A673 (cell line): ENCODE measurements at regions not wholly inside any gene's neighbourhood (a gene's known extent, or its start where the extent isn't known, plus 50 kb on each side); places are given as distances from the start of the nearest gene placed in this dataset.
"Not testable (repeated sequence)": the region's sequence is repeated elsewhere in the genome, so short reads cannot be mapped to it uniquely, and the experiment has no call there.

Experiments used
- BruUV-seq: library from RNA; stranded (reverse); fragments of 400-500 nt; replicated peaks from 2 replicates; lab custom pipeline; 2021; lab: Mats Ljungman, UMichigan
- CTCF ChIA-PET: fragments of 300-600 bp; sonication (Branson Sonifier 250); formaldehyde crosslinking; loops from one replicate; lab custom pipeline; 2022; ENCODE audit warnings: antibody characterized with exemption; lab: Charles Lee
- POLR2A ChIA-PET: fragments of 300-600 bp; sonication (Branson Sonifier 250); formaldehyde crosslinking; loops from one replicate; lab custom pipeline; 2022; ENCODE audit warnings: antibody characterized with exemption; ENCODE audit not compliant: low non-redundant PET; lab: Charles Lee
- DNase-seq: peaks from one replicate; pipeline ENCODE4 v3.0.0-alpha.2; 2015; ENCODE audit warnings: low spot score
- H3K27ac ChIP-seq: fragments of 200-600 bp; sonication (generic); 2 replicates; pipeline ENCODE4 v1.5.1; 2016; ENCODE audit warnings: mixed run types, low read depth, mild to moderate bottlenecking, mixed read lengths, antibody characterized with exemption, low read length; ENCODE audit not compliant: poor library complexity, severe bottlenecking
- H3K27me3 ChIP-seq: fragments of 200-600 bp; sonication (generic); replicated peaks from 2 replicates; pipeline ENCODE4 v1.6.1; 2017; ENCODE audit warnings: mixed run types, low read depth, mild to moderate bottlenecking, mixed read lengths, antibody characterized with exemption, low read length; ENCODE audit not compliant: insufficient read depth, poor library complexity
- H3K36me3 ChIP-seq: fragments of 200-600 bp; sonication (generic); 2 replicates; pipeline ENCODE4 v1.6.1; 2016; ENCODE audit warnings: mixed run types, mild to moderate bottlenecking, mixed read lengths, antibody characterized with exemption, low read length; ENCODE audit not compliant: insufficient read depth, poor library complexity, severe bottlenecking
- H3K4me1 ChIP-seq: fragments of 200-600 bp; sonication (generic); 2 replicates; pipeline ENCODE4 v1.6.1; 2017; ENCODE audit warnings: mixed run types, mild to moderate bottlenecking, mixed read lengths, antibody characterized with exemption, low read length; ENCODE audit not compliant: insufficient read depth, poor library complexity, severe bottlenecking
- H3K4me3 ChIP-seq: fragments of 200-600 bp; sonication (generic); 2 replicates; pipeline ENCODE4 v1.5.1; 2016; ENCODE audit warnings: low read depth, mixed run types, mild to moderate bottlenecking, mixed read lengths, low read length; ENCODE audit not compliant: poor library complexity, severe bottlenecking
- H3K9me3 ChIP-seq: fragments of 200-600 bp; sonication (generic); 2 replicates; pipeline ENCODE4 v1.6.1; 2016; ENCODE audit warnings: mixed run types, low read depth, mild to moderate bottlenecking, mixed read lengths, antibody characterized with exemption, low read length; ENCODE audit not compliant: poor library complexity, severe bottlenecking
- intact Hi-C: fragments of 100-400 bp; cut with micrococcal nuclease; formaldehyde crosslinking; loops from one replicate; pipeline ENCODE4 v1.10.0; 2022; ENCODE audit not compliant: unreplicated experiment

DNA sequence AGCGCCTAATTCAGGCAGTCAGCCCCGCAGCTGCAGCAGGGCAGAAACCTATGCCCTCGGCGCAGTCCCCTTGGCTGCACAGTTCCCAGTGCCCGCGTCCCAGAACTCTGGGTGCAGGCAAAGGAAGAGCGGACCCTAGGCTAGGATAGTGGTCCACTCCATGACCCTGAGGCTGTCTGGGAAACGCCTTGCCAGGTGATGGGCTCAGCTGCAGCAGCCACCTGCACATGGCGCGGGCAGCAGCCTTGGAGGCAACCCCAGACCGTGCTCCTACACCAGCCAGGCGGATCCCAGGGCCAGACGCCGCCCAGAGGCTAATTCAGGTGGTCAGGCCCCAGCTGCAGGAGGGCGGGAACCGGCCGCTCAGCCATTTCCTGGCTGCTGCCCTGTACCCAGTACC lies 83.0 kb downstream of the POTEC start:
- intact Hi-C loops = not testable (repeated sequence)

DNA sequence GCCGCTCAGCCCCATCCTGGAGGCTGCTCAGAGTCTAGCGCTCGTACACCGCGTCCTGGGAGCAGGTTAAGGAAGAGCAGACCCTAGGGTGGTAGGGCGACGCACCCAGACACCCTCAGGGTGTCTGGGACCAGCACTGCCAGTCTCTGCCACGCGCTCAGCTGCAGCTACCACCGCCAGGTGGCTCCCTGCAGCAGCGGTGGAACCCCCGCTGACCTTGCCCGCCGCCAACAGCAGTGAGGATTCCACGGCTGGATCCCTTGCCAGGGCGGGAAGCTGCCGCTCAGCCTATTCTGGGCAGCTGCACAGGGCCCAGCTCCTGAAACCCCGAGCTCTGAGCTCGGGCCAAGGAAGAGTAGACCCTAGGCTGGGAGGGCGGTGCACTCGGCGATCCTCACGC lies 83.6 kb downstream of the POTEC start:
- BruUV-seq, H3K4me3 ChIP-seq, DNase-seq, POLR2A ChIA-PET, H3K4me1 ChIP-seq, H3K9me3 ChIP-seq, H3K27ac ChIP-seq, H3K27me3 ChIP-seq, CTCF ChIA-PET, intact Hi-C loops, H3K36me3 ChIP-seq: not testable (repeated sequence)

More for the DNA sequence above, 83.0 kb downstream of the POTEC start:
- POLR2A ChIA-PET, BruUV-seq, H3K4me1 ChIP-seq, H3K4me3 ChIP-seq, H3K36me3 ChIP-seq, H3K27me3 ChIP-seq, H3K27ac ChIP-seq, H3K9me3 ChIP-seq, DNase-seq, CTCF ChIA-PET: not testable (repeated sequence)

DNA sequence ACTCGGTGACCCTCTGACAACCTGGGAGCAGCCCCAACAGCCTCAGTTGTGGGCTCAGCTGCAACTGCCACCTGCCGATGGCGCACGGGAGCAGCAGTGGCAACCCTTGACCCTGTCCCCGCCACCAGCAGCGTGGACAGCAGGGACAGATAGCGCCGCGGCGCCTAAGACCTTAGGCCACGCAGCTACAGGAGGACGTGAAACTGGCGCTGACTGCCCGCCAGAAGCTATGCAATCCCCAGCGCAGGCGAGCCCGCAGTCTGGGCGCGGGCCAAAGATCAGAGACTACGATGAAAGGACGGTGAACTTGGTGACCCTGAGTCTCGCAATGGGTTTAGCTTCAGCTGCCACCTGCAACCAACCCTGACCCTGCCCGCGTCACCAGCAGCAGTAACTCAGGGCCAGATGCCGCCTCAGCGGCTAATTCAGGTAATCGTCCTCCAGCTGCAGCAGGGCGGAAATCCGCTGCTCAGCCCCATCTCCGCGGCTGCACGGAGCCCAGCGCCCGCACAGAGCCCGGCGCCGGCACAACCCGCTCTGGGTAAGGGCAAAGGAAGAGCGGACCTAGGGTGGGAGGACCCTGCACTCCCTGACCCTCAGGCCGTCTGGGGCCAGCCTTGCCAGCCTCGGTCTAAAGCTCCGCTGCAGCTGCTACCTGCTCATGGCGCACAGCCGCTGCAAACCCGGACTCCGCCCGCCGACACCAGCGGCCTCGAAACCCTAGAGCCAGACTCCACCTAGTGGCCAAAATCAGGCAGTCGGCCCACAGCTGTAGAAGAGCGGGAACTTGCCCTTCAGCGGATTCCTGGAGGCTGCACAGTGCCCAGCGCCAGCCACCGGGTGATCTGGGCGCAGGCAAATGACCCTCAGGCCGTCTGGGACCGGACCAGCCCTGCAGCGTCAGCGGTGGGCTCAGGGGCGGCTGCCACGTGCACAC lies 85.1 kb downstream of the POTEC start:
- CTCF ChIA-PET, H3K9me3 ChIP-seq, H3K36me3 ChIP-seq, H3K27me3 ChIP-seq, H3K27ac ChIP-seq, POLR2A ChIA-PET, BruUV-seq, H3K4me3 ChIP-seq, DNase-seq, intact Hi-C loops, H3K4me1 ChIP-seq: not testable (repeated sequence)

DNA sequence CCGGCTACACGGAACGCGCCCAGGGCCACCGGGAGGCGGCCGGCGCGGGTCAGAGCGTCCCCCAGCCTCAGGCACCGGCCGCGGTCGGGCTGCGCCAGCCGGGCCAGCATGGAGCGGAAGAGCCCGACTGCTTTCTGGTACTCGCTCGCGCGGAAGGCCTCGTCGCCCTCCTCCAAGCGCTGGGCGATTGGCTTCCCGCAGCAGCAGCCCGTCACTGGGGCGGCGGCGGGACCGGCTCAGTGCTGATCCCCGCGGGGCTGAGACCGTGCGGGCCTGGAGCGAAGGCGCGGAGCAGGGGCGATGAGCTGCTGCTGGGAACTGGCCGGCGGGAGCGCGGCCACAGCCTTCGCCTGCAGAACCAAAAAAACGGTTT lies 92.8 kb downstream of the POTEC start:
- BruUV-seq, H3K36me3 ChIP-seq, H3K9me3 ChIP-seq, DNase-seq, POLR2A ChIA-PET, H3K4me3 ChIP-seq, H3K27ac ChIP-seq, intact Hi-C loops, H3K27me3 ChIP-seq, CTCF ChIA-PET, H3K4me1 ChIP-seq: not testable (repeated sequence)

DNA sequence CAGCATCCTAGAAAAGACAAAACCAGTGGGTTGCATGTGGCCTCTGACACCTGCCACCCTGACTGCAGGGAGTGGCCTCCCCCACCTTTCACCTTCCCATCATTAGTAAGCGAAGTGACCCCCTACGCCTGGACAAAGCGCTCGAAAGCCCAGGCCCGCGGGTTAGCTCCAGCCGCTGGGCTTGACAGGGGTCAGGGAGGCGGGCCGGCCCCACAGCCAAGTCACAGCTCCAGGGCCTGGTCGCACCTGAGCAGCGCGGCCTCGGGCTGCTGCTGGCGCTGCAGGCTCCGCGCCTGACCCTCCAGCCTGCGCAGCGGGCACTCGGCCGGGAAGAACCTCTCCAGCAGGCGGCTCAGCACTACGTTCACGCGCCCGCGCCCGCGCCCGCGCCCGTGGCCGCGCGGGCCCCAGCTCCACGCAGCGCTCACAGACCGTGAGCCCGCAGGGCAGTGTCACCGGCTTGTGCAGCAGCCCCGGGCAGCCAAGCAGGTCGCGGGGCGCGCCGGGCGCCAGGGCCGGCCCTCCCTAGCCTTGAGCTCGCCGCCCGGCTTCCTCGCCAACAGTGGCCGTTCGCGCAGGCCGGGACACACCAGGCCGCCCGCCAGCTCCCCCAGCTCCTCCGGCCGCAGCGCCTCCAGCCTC lies 93.3 kb downstream of the POTEC start:
- H3K36me3 ChIP-seq, H3K27ac ChIP-seq, H3K4me1 ChIP-seq, CTCF ChIA-PET, POLR2A ChIA-PET, H3K4me3 ChIP-seq, H3K27me3 ChIP-seq, BruUV-seq, H3K9me3 ChIP-seq, intact Hi-C loops, DNase-seq: not testable (repeated sequence)

DNA sequence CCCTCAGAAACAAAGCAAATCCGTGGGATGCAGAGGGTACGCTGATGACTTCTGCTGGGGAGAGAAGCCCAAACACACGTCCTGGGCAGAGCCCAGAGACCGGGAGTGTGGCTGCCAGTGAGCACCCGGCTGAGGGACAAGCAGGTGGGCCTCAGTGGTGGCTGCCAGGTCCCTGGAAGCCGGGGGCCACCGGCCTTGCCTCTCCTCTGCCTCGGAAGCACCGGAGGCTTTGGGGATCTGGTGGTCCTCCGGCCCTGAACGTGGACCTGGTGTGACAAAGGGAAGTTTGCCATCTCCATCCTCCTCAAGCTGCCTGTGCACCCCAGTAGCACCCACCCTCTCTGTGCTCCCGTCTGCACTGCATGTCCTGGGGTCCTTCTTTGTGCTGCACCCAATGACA lies 94.3 kb downstream of the POTEC start:
- DNase-seq, POLR2A ChIA-PET, H3K4me1 ChIP-seq, H3K27me3 ChIP-seq, H3K4me3 ChIP-seq, CTCF ChIA-PET, H3K27ac ChIP-seq, intact Hi-C loops, H3K36me3 ChIP-seq, H3K9me3 ChIP-seq, BruUV-seq: not testable (repeated sequence)

DNA sequence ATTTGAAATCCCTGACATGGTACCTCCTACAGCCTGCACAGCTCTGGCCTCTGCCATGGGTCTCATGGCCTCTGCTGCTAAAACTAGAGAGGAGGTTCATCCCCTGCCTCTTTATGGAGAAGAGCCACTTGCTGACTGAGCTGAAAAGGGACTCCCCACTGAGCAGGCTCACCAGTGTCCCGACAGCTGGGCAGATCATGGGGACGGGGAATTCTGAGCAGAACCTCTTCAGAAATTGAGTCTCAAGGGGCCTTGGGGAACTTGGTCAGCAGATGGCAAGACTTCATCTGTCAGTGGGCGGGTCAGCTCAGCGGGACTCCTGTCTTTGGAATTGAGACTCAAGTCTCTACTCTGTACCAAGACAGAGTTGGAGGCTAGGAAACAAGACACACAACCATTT lies 95.7 kb downstream of the POTEC start:
- H3K4me3 ChIP-seq, BruUV-seq, DNase-seq, H3K27ac ChIP-seq, intact Hi-C loops, POLR2A ChIA-PET, CTCF ChIA-PET, H3K9me3 ChIP-seq, H3K36me3 ChIP-seq, H3K4me1 ChIP-seq, H3K27me3 ChIP-seq: not testable (repeated sequence)
